BLaER1 (cell line): ENCODE measurements at regions not wholly inside any gene's neighbourhood (a gene's known extent, or its start where the extent isn't known, plus 50 kb on each side); places are given as distances from the start of the nearest gene placed in this dataset.
"Not testable (repeated sequence)": the region's sequence is repeated elsewhere in the genome, so short reads cannot be mapped to it uniquely, and the experiment has no call there.

Source experiments
- H3K27ac ChIP-seq: shearing (Covaris generic); formaldehyde crosslinking; 2 replicates; pipeline ENCODE4 v1.8.1; 2022
- H3K27me3 ChIP-seq: shearing (Covaris generic); formaldehyde crosslinking; 2 replicates; pipeline ENCODE4 v1.8.1; 2022
- H3K36me3 ChIP-seq: shearing (Covaris generic); formaldehyde crosslinking; 2 replicates; pipeline ENCODE4 v1.8.1; 2022
- H3K4me1 ChIP-seq: shearing (Covaris generic); formaldehyde crosslinking; 2 replicates; pipeline ENCODE4 v1.8.1; 2022
- H3K4me2 ChIP-seq: shearing (Covaris generic); formaldehyde crosslinking; 2 replicates; pipeline ENCODE4 v1.8.1; 2022
- H3K4me3 ChIP-seq: shearing (Covaris generic); formaldehyde crosslinking; 2 replicates; pipeline ENCODE4 v1.8.1; 2022
- H3K9ac ChIP-seq: shearing (Covaris generic); formaldehyde crosslinking; 2 replicates; pipeline ENCODE4 v1.8.1; 2022
- H3K9me3 ChIP-seq: shearing (Covaris generic); formaldehyde crosslinking; 2 replicates; pipeline ENCODE4 v1.8.1; 2022
- H4K20me1 ChIP-seq: shearing (Covaris generic); formaldehyde crosslinking; 2 replicates; pipeline ENCODE4 v1.8.1; 2022
- Cebpa-rat ChIP-seq: shearing (Covaris generic); IDR thresholded peaks from 2 replicates; pipeline ENCODE4 v1.8.1; 2022

- Histone ChIP-seq H3K4me2 (no peak overlapping the region), H3K36me3 (no peaks in the 10 kb centered on the region), H3K4me1 (peaks cover 18% of the 10 kb centered on the region), H3K27ac (no peak overlapping the region), H3K9me3 (peaks cover 34% of the 10 kb centered on the region), H3K9ac (no peak overlapping the region), H4K20me1 (no peaks in the 10 kb centered on the region), H3K27me3 (no peaks in the 10 kb centered on the region), H3K4me3 (no peak overlapping the region)
- no peak for TF ChIP-seq Cebpa-rat
Observed at GRCh38 chr21:33997436-33997835, 75.9 kb upstream of the MRPS6 start.

DNA sequence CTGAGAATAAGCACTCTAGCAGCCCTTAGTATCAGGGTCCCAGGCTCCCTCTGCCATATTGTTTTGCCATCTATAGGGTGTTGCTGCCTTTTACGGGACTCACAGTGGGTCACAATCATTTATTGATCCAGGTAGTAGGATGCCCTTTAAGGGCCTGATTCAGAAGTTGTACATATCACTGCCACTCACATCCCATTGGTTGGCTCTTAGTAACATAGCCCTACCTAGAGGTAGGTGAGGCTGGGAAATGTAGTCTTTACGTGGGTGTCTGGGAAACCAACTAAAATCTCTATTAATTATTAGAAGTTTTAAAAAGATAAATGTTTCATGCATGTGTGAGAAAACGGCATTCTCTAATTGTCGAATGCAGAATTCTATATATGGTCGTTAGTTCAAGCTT lies 78.8 kb upstream of the ATP5PO start:
- H3K4me1 ChIP-seq, result peaks cover 34% of the 10 kb centered on the region

GRCh38 chr21:33993286-33994231 lies 78.0 kb upstream of the ATP5PO start:
- Histone ChIP-seq H3K9me3 (peaks cover 42% of the 10 kb centered on the region), H4K20me1 (no peaks in the 10 kb centered on the region), H3K27ac (peak overlapping the region; percentile 83), H3K9ac (peak overlapping the region; percentile 40; the same call in 1 of the 2 replicates), H3K4me3 (no peak overlapping the region), H3K4me2 (peak overlapping the region; percentile 58), H3K27me3 (no peaks in the 10 kb centered on the region), H3K4me1 (peaks cover 32% of the 10 kb centered on the region), H3K36me3 (no peaks in the 10 kb centered on the region)
- TF ChIP-seq Cebpa-rat, result no peak

More for the DNA sequence above, 78.8 kb upstream of the ATP5PO start:
- Histone ChIP-seq H4K20me1 (no peaks in the 10 kb centered on the region), H3K27me3 (no peaks in the 10 kb centered on the region), H3K9me3 (peaks cover 42% of the 10 kb centered on the region), H3K36me3 (no peaks in the 10 kb centered on the region), H3K27ac (peak overlapping the region; percentile 83), H3K4me3 (no peak overlapping the region), H3K4me2 (peak overlapping the region; percentile 58), H3K9ac (no peak overlapping the region)
- TF ChIP-seq Cebpa-rat, result no peak

GRCh38 chr21:33992412-33992811 lies 76.8 kb upstream of the ATP5PO start:
- H3K4me1 ChIP-seq, result peaks cover 30% of the 10 kb centered on the region
- not testable (repeated sequence) for H3K36me3 ChIP-seq, H3K4me2 ChIP-seq, H3K9ac ChIP-seq, H4K20me1 ChIP-seq, H3K27me3 ChIP-seq, H3K27ac ChIP-seq, H3K4me3 ChIP-seq
- H3K9me3 ChIP-seq, result peaks cover 39% of the 10 kb centered on the region

GRCh38 chr21:33991133-33991532 lies 75.5 kb upstream of the ATP5PO start:
- no peak for TF ChIP-seq Cebpa-rat
- Histone ChIP-seq H3K4me1 (peaks cover 30% of the 10 kb centered on the region), H4K20me1 (no peaks in the 10 kb centered on the region), H3K9ac (no peak overlapping the region), H3K27me3 (no peaks in the 10 kb centered on the region), H3K4me2 (peak overlapping the region; percentile 33; the same call in 1 of the 2 replicates), H3K9me3 (peaks cover 29% of the 10 kb centered on the region), H3K27ac (no peak overlapping the region), H3K4me3 (no peak overlapping the region), H3K36me3 (no peaks in the 10 kb centered on the region)

DNA sequence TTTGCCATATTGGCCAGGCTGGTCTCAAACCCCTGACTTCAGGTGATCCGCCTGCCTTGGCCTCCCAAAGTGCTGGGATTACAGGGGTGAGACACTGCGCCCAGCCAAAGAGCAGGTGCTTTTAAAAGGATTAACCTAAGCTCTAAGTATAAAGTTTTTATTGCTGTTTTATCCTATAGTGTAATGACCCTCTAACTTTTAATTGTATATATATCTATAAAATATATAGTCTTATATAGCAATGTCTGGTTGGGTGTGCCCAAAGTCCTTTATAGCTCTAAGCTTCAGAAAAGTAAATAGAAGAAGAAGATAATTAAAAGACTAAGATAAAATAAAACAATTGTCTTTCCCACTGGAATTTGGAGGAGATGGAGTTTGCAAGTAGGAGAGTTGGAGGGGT lies 73.8 kb upstream of the ATP5PO start:
- peaks cover 34% of the 10 kb centered on the region for H3K4me1 ChIP-seq
- no peaks in the 10 kb centered on the region for H3K36me3 ChIP-seq
- peaks cover 19% of the 10 kb centered on the region for H3K9me3 ChIP-seq
- H4K20me1 ChIP-seq, result no peaks in the 10 kb centered on the region
- H3K27me3 ChIP-seq, result no peaks in the 10 kb centered on the region
- no peak overlapping the region for H3K9ac ChIP-seq
- no peak overlapping the region for H3K4me2 ChIP-seq
- no peak overlapping the region for H3K4me3 ChIP-seq
- no peak for TF ChIP-seq Cebpa-rat
- H3K27ac ChIP-seq, result no peak overlapping the region

DNA sequence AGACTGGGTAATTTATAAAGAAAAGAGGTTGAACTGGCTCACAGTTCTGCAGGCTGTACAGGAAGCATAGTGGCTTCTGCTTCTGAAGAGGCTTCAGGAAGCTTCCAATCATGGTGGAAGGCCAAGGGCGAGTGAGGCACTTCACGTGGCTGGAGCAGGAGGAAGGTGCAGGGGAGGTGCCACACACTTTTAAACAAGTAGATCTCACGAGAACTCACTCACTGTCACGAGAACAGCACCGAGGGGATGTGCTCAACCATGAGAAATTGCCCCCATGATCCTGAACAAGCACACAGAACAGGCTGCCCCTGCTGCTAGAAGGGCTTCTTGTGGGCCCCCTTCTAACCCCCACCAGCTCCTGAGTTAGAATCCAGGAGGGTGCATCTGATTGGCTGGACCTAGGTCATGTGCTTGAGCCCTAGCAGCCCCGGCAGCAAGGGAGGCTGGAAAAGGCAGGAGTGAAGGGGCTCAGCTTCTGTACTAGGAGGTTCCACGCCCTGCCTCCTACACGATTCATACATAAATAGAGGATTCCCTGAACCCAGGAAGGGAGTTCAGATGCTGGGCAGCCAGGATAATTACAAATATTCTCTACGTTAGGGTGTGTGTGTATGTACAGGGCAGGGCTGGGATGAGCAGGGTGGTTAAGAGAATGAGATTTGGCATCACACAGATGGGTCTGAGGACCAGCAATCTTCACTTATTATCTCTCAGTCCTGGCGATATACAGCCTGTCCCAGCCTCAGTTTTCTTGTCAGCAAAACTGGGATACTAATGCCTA lies 72.8 kb upstream of the ATP5PO start:
- H3K4me3 ChIP-seq, result no peak overlapping the region
- no peaks in the 10 kb centered on the region for H3K36me3 ChIP-seq
- H3K4me2 ChIP-seq, result no peak overlapping the region
- peaks cover 18% of the 10 kb centered on the region for H3K9me3 ChIP-seq
- TF ChIP-seq Cebpa-rat, result no peak
- H3K4me1 ChIP-seq, result peaks cover 30% of the 10 kb centered on the region
- no peak overlapping the region for H3K27ac ChIP-seq
- no peaks in the 10 kb centered on the region for H4K20me1 ChIP-seq
- no peak overlapping the region for H3K9ac ChIP-seq
- H3K27me3 ChIP-seq, result no peaks in the 10 kb centered on the region

DNA sequence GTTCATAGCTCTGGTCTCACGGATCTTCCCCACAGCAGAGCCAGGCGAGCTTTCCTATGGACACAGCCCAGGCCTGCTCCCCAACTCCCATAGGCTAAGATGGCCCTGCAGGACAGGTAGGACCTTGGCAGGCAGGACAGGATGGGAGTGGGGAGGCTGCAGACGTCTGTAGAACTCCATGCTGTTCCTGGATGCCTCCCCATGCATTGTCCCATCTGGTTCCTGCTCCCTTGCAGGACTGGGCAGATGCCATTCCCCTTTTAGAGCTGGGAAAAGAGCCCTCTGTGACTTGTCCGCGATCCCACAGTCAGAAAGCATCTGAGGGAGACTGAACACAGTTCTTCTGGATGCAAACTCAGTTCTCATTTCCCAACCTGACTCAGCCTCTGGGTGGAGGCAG lies 71.9 kb upstream of the ATP5PO start:
- peaks cover 27% of the 10 kb centered on the region for H3K4me1 ChIP-seq
- H4K20me1 ChIP-seq, result no peaks in the 10 kb centered on the region
- H3K9me3 ChIP-seq, result peaks cover 8% of the 10 kb centered on the region
- H3K4me2 ChIP-seq, result no peak overlapping the region
- no peak overlapping the region for H3K27ac ChIP-seq
- H3K27me3 ChIP-seq, result no peaks in the 10 kb centered on the region
- H3K9ac ChIP-seq, result no peak overlapping the region
- no peak for TF ChIP-seq Cebpa-rat
- H3K36me3 ChIP-seq, result no peaks in the 10 kb centered on the region
- no peak overlapping the region for H3K4me3 ChIP-seq

DNA sequence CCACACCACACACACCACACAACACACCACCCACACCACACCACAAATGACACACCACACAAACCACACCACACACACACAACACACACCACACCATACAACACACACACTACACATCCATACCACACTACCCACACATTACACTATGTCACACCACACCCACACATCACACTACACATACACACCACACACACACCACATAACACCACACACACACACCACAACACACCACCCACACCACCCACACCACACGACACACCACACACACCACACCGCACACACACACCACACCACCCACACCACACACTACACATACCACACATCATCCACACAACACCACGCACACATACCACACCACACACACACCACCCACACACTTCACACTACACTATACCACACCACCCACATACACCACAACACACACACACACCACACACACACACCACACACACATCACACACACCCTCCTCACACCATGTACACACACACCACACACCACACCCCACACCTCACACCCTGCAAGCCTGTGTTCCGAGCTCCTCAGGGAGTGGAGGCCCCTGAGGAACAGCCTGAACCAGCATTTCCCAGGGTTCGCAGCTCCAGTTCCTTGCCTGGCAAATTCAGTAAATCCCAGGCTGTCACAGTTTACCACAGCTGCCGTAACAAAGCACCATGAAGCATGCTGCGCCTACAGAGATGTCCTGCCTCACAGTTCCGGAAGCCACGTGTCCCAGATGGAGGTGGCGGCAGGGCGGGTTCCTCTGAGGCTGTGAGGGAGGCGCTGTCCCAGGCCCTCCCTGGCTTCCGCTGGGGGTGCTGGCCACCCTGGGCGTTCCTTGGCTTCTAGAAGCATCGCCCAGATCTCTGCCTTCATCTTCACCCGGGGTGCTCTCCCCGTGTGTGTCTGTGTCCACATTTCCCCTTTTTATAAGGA lies 69.8 kb upstream of the ATP5PO start:
- no peak overlapping the region for H3K4me2 ChIP-seq
- no peaks in the 10 kb centered on the region for H3K27me3 ChIP-seq
- peaks cover 12% of the 10 kb centered on the region for H3K4me1 ChIP-seq
- no peak overlapping the region for H3K4me3 ChIP-seq
- TF ChIP-seq Cebpa-rat, result no peak
- H3K27ac ChIP-seq, result no peak overlapping the region
- H3K36me3 ChIP-seq, result no peaks in the 10 kb centered on the region
- H3K9ac ChIP-seq, result no peak overlapping the region
- H4K20me1 ChIP-seq, result no peaks in the 10 kb centered on the region
- peaks cover 4% of the 10 kb centered on the region for H3K9me3 ChIP-seq
